ENCODE measurements at regions not wholly inside any gene's neighbourhood (a gene's known extent, or its start where the extent isn't known, plus 50 kb on each side); places are given as distances from the start of the nearest gene placed in this dataset.

DNA sequence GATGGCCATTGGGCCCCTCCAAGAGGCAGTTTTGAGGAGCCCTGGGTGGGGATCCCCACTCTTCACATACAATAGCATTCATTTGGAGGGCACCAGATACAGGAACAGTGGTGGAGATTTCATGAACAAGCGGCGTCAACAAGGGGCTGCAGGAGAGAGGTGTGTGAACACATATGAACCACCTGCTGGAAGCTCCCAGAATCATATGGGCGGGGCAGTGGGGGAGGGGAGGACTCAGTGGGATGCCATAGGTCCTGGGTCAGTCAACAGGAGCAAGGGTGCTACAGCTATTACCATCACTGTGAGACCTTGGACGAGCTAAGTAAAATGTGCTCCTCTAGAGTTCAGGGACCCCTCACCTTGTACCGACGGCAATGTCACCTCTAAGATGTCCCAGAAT is 100.4 kb upstream of the IRF2BP2 start:
- DNase-seq = no peak

GRCh38 chr1:234709473-234710228 is 99.7 kb upstream of the IRF2BP2 start:
- peak; percentile 18 to 86 (median 63) for DNase-seq

DNA sequence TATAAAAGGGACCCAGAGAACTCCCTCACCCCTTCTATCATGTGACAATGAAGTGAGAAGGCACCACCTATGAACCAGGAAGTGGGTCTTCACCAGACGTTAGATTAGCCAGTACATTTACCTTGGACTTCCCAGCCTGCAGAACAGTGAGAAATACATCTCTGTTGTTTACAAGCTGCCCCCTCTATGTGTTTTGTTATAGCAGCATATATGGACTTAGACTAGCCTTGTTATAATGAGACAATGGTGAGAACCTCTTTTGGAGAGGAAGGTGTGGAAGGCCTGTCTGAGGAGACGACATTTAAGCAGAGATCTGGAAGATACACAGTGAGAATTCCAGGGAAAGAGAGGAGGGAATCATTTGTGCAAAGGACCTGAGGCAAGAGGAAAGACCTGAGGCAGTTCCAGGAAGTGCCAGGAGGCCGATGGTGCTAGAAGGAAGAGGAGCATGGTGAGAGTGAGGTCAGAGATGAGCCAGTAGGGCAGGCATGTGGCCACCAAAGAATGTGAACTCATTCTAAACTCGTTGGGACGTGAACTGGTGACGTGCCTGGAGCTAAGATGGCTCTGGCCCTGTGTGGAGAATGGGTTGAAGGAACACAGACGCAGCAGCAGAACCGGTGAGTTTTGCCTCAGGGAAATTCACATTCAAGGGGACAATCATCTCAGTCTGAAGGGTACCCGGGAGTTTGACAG is 98.9 kb upstream of the IRF2BP2 start:
- DNase-seq = no peak

DNA sequence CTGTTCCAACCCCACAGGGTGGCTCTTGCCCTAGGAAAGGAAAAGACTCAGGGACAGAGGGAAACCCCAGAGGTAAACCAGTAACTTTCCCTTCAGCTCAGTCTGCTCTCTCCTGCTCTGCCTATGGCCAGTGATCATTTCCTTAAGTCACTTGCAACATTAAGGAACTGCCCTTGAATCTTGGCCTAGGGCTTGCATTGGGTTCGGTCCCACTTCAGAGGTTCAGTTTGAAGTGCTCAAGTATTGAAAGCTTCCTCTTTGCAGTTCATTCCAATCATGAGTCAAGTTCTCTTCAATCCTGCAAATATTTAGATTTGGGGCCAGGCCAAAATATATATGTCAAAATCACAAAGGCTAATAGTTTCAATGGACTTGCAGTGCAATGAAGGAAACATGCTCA is 97.7 kb upstream of the IRF2BP2 start:
- DNase-seq = no peak

DNA sequence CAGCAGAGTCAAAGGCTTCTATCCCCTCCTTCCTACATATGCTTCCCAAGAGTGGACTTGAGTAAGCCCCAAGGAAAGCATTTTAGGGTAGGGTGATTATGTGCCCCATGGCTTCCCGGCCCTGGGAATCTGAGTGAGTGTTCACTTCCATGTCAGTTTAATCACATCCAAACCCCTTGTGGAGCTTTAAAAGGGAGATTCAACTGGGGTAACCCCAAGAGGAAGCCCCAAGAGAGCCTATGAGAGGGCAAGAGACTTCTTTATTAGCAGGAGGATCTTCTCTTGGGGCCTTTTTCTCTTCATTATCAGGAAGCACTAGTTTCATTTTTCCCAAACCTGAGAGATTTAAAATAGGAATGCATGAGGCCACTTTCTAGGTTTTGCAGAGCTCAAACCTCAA is 97.0 kb upstream of the IRF2BP2 start:
- DNase-seq = no peak

- DNase-seq = no peak
Observed at GRCh38 chr1:234706199-234706598, 96.2 kb upstream of the IRF2BP2 start.

- DNase-seq = no peak
Observed at GRCh38 chr1:234705615-234706014, 95.6 kb upstream of the IRF2BP2 start.

- no peak for DNase-seq
Observed at GRCh38 chr1:234704106-234704887, 94.3 kb upstream of the IRF2BP2 start.

DNA sequence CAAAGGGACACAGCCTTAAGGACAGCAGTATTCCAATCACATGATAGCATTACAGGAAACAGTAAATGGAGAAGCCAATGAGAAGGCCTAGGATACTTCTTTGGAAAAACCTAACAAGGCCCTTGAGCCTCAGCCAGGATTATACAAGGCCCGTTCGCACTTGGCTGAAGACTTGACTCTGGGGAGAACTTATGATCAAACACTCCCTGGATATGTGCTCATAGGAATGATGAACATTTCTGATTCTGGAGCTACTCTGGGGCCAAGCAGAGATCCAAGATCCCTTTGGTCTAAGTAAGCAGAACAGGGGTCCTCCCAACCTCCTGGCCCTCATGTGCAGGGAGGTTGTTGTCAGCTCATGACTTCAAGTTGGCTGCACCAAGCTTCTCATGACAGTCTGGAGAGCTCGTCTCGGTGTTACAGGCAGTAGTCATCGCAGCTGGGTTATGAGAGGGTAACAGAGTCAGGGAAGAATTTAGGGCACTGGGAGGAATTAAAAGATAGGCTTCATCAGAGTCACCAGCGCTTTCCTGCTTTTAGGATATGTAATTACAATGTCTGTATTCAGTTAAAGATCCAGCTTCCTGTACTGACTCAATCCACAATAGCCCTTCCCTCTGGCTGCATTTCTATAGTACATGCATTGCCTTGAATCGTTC is 92.5 kb upstream of the IRF2BP2 start:
- no peak for DNase-seq

- DNase-seq = no peak
Observed at GRCh38 chr1:234701737-234702341, 91.9 kb upstream of the IRF2BP2 start.

DNA sequence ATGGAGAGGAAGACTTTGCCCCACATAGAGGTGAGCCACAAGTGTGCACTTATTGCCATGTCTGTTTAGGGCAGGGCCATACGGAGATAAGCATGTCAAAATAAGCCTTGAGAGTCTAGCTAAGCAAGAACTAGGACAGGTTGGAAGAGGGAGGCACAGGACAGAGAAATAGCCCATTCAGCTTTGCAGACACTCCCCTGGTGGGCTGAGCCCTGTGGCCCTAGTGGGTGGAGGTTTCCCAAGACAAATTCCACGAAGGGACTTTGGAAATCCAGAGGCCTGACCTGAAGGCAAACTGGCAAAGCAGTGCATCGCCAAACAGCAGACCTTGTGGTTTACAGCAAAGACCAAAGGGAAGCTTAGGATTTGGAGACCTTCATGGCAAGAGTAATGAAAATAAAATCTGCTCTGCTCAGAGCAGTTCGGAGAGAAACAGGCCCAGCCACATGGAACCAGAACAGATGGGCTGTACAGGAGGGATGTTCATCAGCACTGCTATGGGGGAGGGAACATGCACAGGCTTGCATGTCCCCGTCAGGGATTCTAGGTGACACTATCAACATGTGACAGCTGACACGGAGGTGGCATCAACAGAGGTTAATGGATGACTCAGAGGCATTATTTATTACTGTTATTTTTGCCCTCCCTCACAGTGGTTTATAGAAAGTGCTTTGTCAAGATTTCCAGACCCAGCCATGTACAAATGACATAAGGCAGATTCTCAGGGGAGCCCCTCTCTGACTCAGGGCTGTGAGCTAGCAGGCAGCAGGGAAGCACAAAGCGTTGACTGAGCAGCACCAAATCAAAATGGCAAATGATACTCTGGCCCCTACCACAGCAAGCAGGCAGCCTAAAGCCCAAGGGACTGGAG is 90.1 kb upstream of the IRF2BP2 start:
- DNase-seq = peak in 1 of 3 experiments; percentile 31

DNA sequence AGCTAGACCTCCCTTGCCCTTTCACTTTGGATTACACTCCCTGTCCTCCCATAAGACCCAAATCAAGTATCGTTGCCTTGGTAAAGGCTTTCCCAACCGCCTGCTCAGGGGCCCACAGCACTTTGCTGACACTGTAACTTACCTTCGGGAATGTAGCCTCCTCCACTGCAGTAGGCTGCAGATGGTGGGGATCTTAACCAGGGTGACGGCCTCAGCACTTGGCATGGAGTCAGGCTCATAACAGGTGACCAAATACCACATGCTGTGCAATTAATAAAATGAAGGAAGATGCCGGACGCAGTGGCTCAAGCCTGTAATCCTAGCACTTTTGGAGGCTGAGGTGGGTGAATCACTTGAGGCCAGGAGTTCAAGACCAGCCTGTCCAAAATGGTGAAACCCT is 88.7 kb upstream of the IRF2BP2 start:
- peak in 1 of 3 experiments; percentile 14 for DNase-seq

DNA sequence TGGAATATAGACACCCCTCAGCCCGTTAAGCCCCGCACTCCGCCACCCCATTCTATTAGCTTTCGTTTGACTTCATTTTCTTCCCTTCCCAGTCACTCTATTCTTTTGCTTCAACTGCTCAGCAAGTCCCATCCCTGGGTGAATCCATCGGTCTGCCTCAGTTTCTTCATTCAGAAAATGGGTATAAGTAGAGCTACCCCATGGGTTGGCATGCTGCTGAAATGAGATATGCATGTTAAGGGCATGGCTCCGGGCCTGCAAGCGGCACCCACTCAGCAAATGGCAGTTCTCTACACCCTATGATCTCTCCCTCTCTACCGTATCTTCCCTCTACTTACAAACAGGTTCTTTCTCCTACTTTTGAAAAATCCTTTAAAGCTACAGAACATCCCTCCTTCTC is 87.8 kb upstream of the IRF2BP2 start:
- DNase-seq = no peak

GRCh38 chr1:234697015-234697414 is 87.0 kb upstream of the IRF2BP2 start:
- DNase-seq = no peak

DNA sequence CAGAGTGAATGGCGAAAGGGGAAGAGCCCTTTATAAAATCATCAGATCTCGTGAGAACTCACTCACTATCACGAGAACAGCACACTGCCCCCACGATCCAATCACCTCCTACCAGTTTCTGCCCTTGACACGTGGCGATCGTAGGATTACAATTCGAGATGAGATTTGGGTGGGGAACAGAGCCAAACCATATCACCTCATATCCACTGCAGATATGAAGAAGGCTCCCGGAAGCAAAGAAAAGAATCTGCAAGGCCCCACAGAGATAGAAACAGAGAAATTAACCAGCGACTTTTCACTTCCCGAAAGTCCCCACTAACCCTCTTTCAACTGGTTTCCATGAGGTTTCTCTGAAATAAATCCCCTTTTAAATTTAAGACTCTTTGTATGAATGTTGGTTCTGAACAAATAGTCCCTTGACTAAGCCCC is 86.2 kb upstream of the IRF2BP2 start:
- DNase-seq = no peak

DNA sequence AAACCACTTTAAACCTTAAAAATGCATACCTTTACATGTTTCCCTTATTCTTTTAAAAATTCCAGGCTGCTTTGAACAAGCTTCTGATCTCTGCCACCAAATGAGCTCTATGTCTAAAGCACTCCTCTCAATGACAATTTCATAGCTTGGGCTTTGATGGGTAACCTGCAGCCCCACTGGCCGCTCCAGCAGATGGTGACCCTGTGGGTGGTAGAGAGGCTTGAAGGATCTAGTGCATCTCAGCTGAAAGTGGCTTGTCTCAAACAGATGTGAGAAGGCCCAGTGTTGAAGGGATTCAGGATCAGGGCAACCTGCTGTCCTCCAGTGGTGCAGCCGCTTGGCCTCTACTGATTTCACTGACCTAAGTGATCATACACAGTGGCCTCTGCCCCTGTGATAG is 84.7 kb upstream of the IRF2BP2 start:
- no peak for DNase-seq

DNA sequence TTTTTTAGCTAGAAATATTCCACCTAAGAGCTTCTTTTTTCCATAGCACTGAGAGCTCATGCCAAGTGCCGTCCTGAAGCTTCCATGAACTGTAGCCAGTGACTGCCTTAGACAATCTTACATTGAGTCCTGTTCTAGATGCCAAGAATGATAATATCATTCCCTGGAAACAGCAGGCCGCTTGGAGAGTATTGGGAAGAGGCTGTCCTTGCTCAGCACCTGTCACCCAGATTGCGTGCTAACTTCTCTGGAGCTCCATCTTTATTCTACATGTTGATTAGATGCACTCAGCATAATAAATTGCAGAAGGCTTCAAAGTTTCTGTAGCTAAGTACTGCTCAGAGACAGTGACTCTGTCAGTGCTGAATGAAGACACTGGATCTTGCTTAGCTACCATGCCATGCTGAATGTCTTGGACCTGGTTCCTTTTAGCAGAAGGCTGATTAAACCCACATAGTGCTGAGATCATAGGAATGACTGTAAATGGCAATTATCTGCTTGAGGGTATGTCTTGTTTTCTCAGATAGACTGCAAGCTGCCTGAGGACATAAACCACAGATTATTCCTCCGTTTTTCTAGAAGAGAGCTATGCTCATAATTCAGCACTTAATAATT is 83.1 kb upstream of the IRF2BP2 start:
- no peak for DNase-seq

DNA sequence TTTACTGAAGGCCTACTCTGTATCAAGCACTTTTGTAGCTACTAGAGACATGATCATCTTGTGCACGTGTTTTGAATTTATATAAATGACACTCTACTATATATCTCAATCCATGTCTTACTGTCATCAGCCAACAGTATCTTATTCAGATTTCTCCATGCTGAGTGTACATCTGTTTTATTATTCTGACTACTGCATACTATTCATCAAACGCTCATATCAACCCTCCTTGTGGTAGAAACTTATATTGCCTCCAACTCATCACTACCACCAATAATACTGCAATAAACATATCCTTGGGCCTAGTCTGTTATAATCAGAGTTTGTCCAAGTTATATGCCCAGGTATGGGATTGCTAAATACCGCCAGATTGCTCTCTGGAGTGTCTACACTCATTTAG is 81.6 kb upstream of the IRF2BP2 start:
- no peak for DNase-seq

DNA sequence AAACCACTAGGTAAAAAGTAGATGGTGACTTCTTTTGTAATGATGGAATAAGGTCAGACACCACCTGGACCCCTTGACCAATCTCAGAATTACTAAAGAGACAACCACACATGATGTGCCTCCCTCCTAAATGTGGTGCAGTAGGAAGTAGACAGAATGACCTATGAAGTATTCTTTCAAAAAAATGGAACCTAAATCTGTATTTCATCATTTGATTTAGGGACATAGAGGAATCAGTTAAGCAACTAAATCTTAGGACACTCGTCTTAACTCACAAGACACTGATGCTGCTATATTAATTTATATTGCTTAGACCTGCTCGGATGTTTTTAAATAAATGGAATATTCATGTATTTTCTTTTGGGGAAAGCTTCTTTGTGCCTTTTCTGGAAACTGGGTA is 80.9 kb upstream of the IRF2BP2 start:
- DNase-seq = no peak

DNA sequence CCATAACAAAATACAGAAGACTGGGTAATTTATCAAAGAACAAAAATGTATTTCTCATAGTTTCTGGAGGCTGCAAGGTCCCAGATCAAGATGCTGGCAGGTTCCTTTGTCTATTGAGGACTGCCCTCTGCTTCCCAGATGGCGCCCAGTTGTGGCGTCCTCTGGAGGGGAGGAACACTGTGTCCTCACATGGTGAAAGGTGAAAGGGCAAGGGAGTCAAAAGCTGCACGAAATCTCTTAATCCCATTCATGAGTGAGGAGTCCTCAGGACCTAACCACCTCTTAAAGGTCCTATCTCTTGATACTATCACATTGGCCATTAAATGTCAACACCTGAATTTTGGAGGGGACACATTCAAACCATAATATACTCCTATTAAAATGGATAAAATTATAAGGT is 79.3 kb upstream of the IRF2BP2 start:
- DNase-seq = no peak

GRCh38 chr1:234687011-234687410 is 77.0 kb upstream of the IRF2BP2 start:
- DNase-seq = no peak

Data from NCI-H1417 (cell line).